Activated T-helper 1 cell treated with anti-CD3 and anti-CD28 coated beads, Interleukin-12 subunit alpha, Interleukin-12 subunit beta, Interleukin-2, Interleukin-4 antibody, amounts not matched to agents 30 ng/mL and 10 ng/mL and 1 ng/mL, durations not matched to agents 14 hours and 24 hours and 36 hours (primary cell): ENCODE measurements at regions not wholly inside any gene's neighbourhood (a gene's known extent, or its start where the extent isn't known, plus 50 kb on each side); places are given as distances from the start of the nearest gene placed in this dataset.
"Not testable (repeated sequence)": the region's sequence is repeated elsewhere in the genome, so short reads cannot be mapped to it uniquely, and the experiment has no call there.

Source experiments
- DNase-seq: peaks from one replicate; pipeline ENCODE4 v3.0.0; 2021; ENCODE audit warnings: low spot score
- H3K27ac Mint-ChIP-seq: one replicate; pipeline ENCODE4 v1.8.0; 2021; ENCODE audit warnings: mild to moderate bottlenecking, mixed read lengths
- H3K27me3 Mint-ChIP-seq: one replicate; pipeline ENCODE4 v1.8.0; 2022; ENCODE audit warnings: mild to moderate bottlenecking, moderate library complexity, mixed read lengths; ENCODE audit not compliant: insufficient read depth
- H3K36me3 Mint-ChIP-seq: one replicate; pipeline ENCODE4 v1.8.0; 2021; ENCODE audit warnings: low read depth, mixed read lengths
- H3K4me1 Mint-ChIP-seq: one replicate; pipeline ENCODE4 v1.8.0; 2021; ENCODE audit warnings: low read depth, mixed read lengths
- H3K4me3 Mint-ChIP-seq: one replicate; pipeline ENCODE4 v1.8.0; 2021; ENCODE audit warnings: mild to moderate bottlenecking, moderate library complexity, mixed read lengths
- H3K9me3 Mint-ChIP-seq: one replicate; pipeline ENCODE4 v1.8.0; 2021; ENCODE audit warnings: mixed read lengths
- intact Hi-C: fragments of 100-400 bp; cut with micrococcal nuclease; formaldehyde crosslinking; loops from one replicate; pipeline ENCODE4 v1.15.1; 2024

- DNase-seq = no peak
- intact Hi-C loops = no loop called here
- Mint-ChIP-seq H3K4me3 (no peak overlapping the region), H3K4me1 (no peaks in the 10 kb centered on the region), H3K9me3 (peaks cover 7% of the 10 kb centered on the region), H3K27ac (no peak overlapping the region), H3K27me3 (no peaks in the 10 kb centered on the region), H3K36me3 (no peaks in the 10 kb centered on the region)
Observed at GRCh38 chr6:68160348-68160747, 474.7 kb upstream of the ADGRB3 start.

DNA sequence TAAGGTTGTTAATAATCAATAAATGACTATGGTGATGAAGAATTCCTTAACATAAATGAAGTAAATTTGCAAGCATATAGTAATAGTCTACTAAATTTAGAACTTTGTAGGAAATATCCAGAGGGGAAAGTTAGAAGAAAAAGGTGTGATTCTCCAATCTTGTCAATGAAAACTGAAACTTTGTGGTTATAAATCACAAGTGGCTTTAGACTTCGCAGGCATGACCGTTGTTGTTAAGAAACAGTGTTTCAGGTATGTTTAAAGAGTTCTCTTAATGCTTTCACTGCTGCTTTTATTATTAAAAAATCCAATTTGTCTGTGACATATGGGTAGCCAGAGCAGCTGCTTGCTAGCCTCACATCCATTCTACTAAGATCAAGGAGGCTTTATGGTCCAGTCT is 475.6 kb upstream of the ADGRB3 start:
- Mint-ChIP-seq H3K27me3 (no peaks in the 10 kb centered on the region), H3K9me3 (peaks cover 7% of the 10 kb centered on the region), H3K4me1 (no peaks in the 10 kb centered on the region), H3K4me3 (no peak overlapping the region), H3K27ac (no peak overlapping the region), H3K36me3 (no peaks in the 10 kb centered on the region)
- intact Hi-C loops = no loop called here
- DNase-seq = no peak

GRCh38 chr6:68158256-68158655 is 476.8 kb upstream of the ADGRB3 start:
- Mint-ChIP-seq H3K9me3 (peaks cover 7% of the 10 kb centered on the region), H3K27me3 (no peaks in the 10 kb centered on the region), H3K4me1 (no peaks in the 10 kb centered on the region), H3K27ac (no peak overlapping the region), H3K4me3 (no peak overlapping the region), H3K36me3 (no peaks in the 10 kb centered on the region)
- no peak for DNase-seq
- intact Hi-C loops = no loop called here

- Mint-ChIP-seq H3K9me3 (peaks cover 14% of the 10 kb centered on the region), H3K4me1 (no peaks in the 10 kb centered on the region), H3K27me3 (no peaks in the 10 kb centered on the region), H3K27ac (no peak overlapping the region), H3K36me3 (no peaks in the 10 kb centered on the region), H3K4me3 (no peak overlapping the region)
- intact Hi-C loops = no loop called here
- no peak for DNase-seq
Observed at GRCh38 chr6:68144667-68145066, 490.4 kb upstream of the ADGRB3 start.

GRCh38 chr6:68141190-68141589 is 493.9 kb upstream of the ADGRB3 start:
- H3K27ac Mint-ChIP-seq = no peak overlapping the region
- H3K36me3 Mint-ChIP-seq = no peaks in the 10 kb centered on the region
- H3K9me3 Mint-ChIP-seq = peaks cover 17% of the 10 kb centered on the region
- H3K4me1 Mint-ChIP-seq = no peaks in the 10 kb centered on the region
- H3K4me3 Mint-ChIP-seq = no peak overlapping the region
- H3K27me3 Mint-ChIP-seq = no peaks in the 10 kb centered on the region
- DNase-seq = no peak
- intact Hi-C loops = no loop called here

DNA sequence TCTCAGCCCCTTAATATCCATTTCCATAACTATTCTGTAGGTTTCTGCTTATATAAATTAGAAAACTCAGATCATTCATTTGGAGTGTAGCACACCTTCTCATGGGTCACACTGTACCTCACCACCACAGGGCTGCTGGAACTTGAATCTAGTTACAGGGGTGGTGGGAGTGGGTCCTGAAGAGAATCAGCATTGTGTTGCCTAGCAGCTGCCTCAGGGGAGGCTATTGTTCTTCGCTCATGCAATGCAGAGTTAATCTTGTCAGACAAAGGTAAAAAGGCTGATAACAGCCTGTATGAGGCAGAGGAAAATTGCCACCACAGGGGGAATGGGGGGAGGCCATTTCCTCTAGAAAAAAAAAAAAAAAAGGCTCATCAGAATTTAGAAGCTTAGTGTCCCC is 496.0 kb upstream of the ADGRB3 start:
- H3K4me1 Mint-ChIP-seq = no peaks in the 10 kb centered on the region
- peaks cover 17% of the 10 kb centered on the region for H3K9me3 Mint-ChIP-seq
- no peaks in the 10 kb centered on the region for H3K36me3 Mint-ChIP-seq
- intact Hi-C loops = no loop called here
- H3K4me3 Mint-ChIP-seq = no peak overlapping the region
- no peak overlapping the region for H3K27ac Mint-ChIP-seq
- no peak for DNase-seq
- H3K27me3 Mint-ChIP-seq = no peaks in the 10 kb centered on the region

DNA sequence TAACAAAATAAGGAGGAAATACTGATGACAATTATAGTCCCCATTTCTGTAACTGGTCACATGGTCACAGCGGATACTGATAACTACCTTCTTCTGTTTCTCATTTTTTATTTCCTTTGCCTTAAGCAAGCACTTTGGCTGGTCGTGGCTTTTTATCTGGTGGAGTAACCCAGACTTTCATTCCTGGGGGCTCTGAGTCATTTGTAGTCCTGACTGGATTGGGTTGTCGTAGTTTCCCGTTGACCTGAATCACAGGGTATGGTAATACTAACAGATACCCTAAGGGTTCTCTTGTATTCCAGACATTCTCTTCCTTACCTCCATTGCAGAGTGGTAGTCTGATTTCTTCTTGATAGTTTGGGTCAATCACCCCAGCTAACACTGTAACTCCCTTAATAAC is 500.3 kb upstream of the ADGRB3 start:
- H3K9me3 Mint-ChIP-seq = peaks cover 10% of the 10 kb centered on the region
- no peaks in the 10 kb centered on the region for H3K27me3 Mint-ChIP-seq
- no peak for DNase-seq
- no peaks in the 10 kb centered on the region for H3K4me1 Mint-ChIP-seq
- H3K4me3 Mint-ChIP-seq = no peak overlapping the region
- no peaks in the 10 kb centered on the region for H3K36me3 Mint-ChIP-seq
- H3K27ac Mint-ChIP-seq = no peak overlapping the region
- intact Hi-C loops = no loop called here

- H3K36me3 Mint-ChIP-seq = no peaks in the 10 kb centered on the region
- no peak for DNase-seq
- no peaks in the 10 kb centered on the region for H3K27me3 Mint-ChIP-seq
- intact Hi-C loops = no loop called here
- no peaks in the 10 kb centered on the region for H3K4me1 Mint-ChIP-seq
- no peak overlapping the region for H3K4me3 Mint-ChIP-seq
- peaks cover 16% of the 10 kb centered on the region for H3K9me3 Mint-ChIP-seq
- H3K27ac Mint-ChIP-seq = no peak overlapping the region
Observed at GRCh38 chr6:68128211-68128610, 506.9 kb upstream of the ADGRB3 start.

DNA sequence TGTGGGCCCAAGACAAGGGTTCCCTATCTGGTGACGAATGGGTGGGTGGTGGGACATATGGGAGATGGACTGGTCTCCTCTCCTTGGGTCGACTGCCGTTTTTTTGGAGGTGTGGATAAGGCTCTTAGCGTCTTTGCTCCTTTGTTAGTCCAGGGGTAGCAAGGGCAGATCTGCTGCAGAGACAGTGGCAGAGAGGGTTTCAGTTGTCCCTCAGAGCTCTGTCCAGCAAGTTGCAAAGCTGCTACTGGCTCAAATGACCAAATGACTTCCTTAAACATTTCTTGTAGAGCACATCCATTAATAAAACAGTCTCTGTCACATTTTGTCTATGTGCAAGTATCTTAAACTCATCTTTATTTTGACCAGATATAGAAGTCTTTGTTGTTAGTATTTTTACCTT is 508.0 kb upstream of the ADGRB3 start:
- Mint-ChIP-seq H3K27ac (no peak overlapping the region), H3K4me3 (no peak overlapping the region), H3K4me1 (no peaks in the 10 kb centered on the region), H3K36me3 (no peaks in the 10 kb centered on the region), H3K9me3 (peaks cover 18% of the 10 kb centered on the region), H3K27me3 (no peaks in the 10 kb centered on the region)
- no peak for DNase-seq
- intact Hi-C loops = no loop called here

DNA sequence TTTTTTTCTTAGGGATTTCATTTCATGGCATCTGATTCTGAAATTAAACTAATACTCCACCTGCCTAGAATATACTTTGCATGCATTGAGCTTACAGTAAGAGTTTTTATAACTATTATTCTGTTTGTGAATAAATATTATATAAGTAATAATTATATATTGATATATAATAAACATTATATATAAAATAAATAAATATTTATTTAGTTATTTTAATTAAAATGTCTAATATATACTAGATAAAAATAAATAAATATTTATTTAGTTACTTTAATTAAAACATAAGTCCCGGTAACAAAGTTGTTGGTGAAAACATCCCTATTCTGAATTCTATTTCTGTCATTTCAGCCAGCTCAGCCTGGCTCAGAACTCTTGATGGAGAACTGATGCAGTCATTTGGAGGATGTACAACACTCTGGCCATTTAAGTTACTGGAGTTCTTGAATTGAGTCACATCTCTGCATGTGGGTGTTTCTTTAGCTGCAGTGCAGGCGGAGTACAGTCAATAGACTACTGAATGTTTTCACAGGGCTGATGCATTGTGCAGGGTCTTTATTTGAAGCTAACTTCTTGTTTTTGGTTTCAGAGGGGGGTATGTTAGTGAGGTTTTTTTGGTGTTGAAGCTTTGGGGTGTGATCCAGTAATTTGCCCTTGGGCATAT is 508.9 kb upstream of the ADGRB3 start:
- Mint-ChIP-seq H3K4me1 (no peaks in the 10 kb centered on the region), H3K36me3 (no peaks in the 10 kb centered on the region), H3K27me3 (no peaks in the 10 kb centered on the region), H3K27ac (no peak overlapping the region), H3K4me3 (no peak overlapping the region), H3K9me3 (peaks cover 26% of the 10 kb centered on the region)
- DNase-seq = no peak
- intact Hi-C loops = no loop called here

GRCh38 chr6:68122975-68123374 is 512.1 kb upstream of the ADGRB3 start:
- H3K4me1 Mint-ChIP-seq, H3K27ac Mint-ChIP-seq, H3K4me3 Mint-ChIP-seq, H3K36me3 Mint-ChIP-seq, DNase-seq, intact Hi-C loops, H3K27me3 Mint-ChIP-seq: not testable (repeated sequence)
- peaks cover 27% of the 10 kb centered on the region for H3K9me3 Mint-ChIP-seq

- Mint-ChIP-seq H3K27me3 (no peaks in the 10 kb centered on the region), H3K36me3 (no peaks in the 10 kb centered on the region), H3K9me3 (peaks cover 19% of the 10 kb centered on the region), H3K27ac (no peak overlapping the region), H3K4me3 (no peak overlapping the region), H3K4me1 (no peaks in the 10 kb centered on the region)
- DNase-seq = no peak
- intact Hi-C loops = no loop called here
Observed at GRCh38 chr6:68122032-68122431, 513.0 kb upstream of the ADGRB3 start.

DNA sequence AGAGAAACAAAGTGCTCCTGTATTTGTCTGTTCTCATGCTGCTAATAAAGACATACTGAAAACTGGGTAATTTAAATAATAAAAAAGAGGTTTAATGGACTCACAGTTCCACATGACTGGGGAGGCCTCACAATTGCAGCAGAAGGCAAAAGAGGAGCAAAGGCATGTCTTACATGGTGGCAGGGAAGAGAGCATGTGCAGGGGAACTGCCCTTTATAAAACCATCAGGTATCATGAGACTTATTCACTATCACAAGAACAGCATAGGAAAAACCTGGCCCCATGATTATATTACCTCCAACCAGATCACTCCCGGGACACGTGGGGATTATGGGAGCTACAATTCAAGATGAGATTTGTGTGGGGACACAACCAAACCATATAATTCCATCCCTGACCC is 514.1 kb upstream of the ADGRB3 start:
- H3K9me3 Mint-ChIP-seq = peaks cover 22% of the 10 kb centered on the region
- intact Hi-C loops, H3K4me1 Mint-ChIP-seq, H3K4me3 Mint-ChIP-seq, H3K36me3 Mint-ChIP-seq, DNase-seq, H3K27ac Mint-ChIP-seq, H3K27me3 Mint-ChIP-seq: not testable (repeated sequence)

- Mint-ChIP-seq H3K36me3 (no peaks in the 10 kb centered on the region), H3K27ac (no peak overlapping the region), H3K4me3 (no peak overlapping the region), H3K9me3 (peaks cover 3% of the 10 kb centered on the region), H3K27me3 (no peaks in the 10 kb centered on the region), H3K4me1 (no peaks in the 10 kb centered on the region)
- intact Hi-C loops = no loop called here
- no peak for DNase-seq
Observed at GRCh38 chr6:68114463-68115047, 520.5 kb upstream of the ADGRB3 start.
